ENCODE measurements at regions not wholly inside any gene's neighbourhood (a gene's known extent, or its start where the extent isn't known, plus 50 kb on each side); places are given as distances from the start of the nearest gene placed in this dataset.

GRCh38 chr11:92850296-92850826 is 119.1 kb upstream of the MTNR1B start (continued):
- no peak for TF ChIP-seq HDAC2 (IDR thresholded peaks at IDR 0.05; ENCODE audit: borderline replicate concordance in 1 of 2, low read depth in 2 of 2, low read length in 2 of 2)
- TF ChIP-seq CBX5 (IDR thresholded peaks at IDR 0.05; ENCODE audit: low read depth, low read length) = no peak
- no peak for TF ChIP-seq CHD1 (IDR thresholded peaks at IDR 0.05; ENCODE audit: low read depth, low read length)
- no peak for TF ChIP-seq GTF2F1 (IDR thresholded peaks at IDR 0.05; ENCODE audit: borderline replicate concordance, low read depth, low read length)
- no peak for TF ChIP-seq CREB1 (IDR thresholded peaks at IDR 0.05)
- no peak for TF ChIP-seq CTBP2 (IDR thresholded peaks at IDR 0.05; ENCODE audit: borderline replicate concordance, insufficient read depth, insufficient read length, low read length)
